AG04449 (cell line): ENCODE measurements at regions not wholly inside any gene's neighbourhood (a gene's known extent, or its start where the extent isn't known, plus 50 kb on each side); places are given as distances from the start of the nearest gene placed in this dataset.

ENCODE experiments used
- CTCF ChIA-PET: fragments of 350-600 bp; formaldehyde crosslinking; extraction: SDS; loops from one replicate; lab custom pipeline; 2021; ENCODE audit warnings: antibody characterized with exemption; lab: Yijun Ruan, JAX
- POLR2A ChIA-PET: fragments of 400-600, 350-600 bp; formaldehyde crosslinking; extraction: SDS; loops from one replicate; lab custom pipeline; 2020; ENCODE audit warnings: antibody characterized with exemption, inconsistent platforms; lab: Yijun Ruan, JAX
- DNase-seq: peaks from one replicate; pipeline ENCODE4 v3.0.0-alpha.2; 2010; ENCODE audit warnings: low read depth, low spot score
- H3K4me3 ChIP-seq: 2 replicates; pipeline ENCODE4 v1.5.1; 2011; ENCODE audit warnings: low read depth, mild to moderate bottlenecking, control low read depth, low read length
- TF ChIP-seq, protein P1 (sequence below): IDR thresholded peaks from one replicate; pipeline ENCODE4 v1.5.1; 2011; ENCODE audit warnings: mild to moderate bottlenecking, moderate library complexity, low read length, control low read depth, inconsistent platforms; ENCODE audit not compliant: insufficient read depth; ENCODE audit errors: missing control alignments

DNA sequence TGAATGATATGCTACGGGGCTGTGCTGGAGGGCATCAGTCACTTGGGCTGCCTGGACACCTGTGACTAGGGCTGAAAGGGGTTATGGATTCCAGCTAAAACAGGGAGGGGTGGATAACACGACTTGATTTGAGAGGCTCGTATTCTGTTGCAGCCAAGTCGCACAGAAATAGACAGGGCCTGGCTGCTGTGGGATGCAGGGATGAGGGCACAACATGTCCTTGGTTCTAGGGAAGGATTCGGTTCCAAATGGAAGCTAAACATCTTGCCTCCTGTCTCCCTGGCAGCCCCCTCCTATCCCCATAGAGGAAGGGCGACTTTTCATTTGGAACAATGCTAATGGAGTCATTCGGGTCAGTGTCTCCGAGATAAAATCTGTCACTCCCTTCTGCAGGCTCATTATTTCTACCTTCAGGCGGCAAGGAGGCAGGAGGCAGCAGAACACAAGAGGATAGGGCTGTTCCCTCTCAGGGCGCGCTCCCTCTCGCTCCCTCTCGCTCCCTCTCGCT, 433.8 kb upstream of the RBMS3 start:
- POLR2A ChIA-PET: no interaction called here
- TF ChIP-seq, protein P1, sequence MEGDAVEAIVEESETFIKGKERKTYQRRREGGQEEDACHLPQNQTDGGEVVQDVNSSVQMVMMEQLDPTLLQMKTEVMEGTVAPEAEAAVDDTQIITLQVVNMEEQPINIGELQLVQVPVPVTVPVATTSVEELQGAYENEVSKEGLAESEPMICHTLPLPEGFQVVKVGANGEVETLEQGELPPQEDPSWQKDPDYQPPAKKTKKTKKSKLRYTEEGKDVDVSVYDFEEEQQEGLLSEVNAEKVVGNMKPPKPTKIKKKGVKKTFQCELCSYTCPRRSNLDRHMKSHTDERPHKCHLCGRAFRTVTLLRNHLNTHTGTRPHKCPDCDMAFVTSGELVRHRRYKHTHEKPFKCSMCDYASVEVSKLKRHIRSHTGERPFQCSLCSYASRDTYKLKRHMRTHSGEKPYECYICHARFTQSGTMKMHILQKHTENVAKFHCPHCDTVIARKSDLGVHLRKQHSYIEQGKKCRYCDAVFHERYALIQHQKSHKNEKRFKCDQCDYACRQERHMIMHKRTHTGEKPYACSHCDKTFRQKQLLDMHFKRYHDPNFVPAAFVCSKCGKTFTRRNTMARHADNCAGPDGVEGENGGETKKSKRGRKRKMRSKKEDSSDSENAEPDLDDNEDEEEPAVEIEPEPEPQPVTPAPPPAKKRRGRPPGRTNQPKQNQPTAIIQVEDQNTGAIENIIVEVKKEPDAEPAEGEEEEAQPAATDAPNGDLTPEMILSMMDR: no peak
- no peak for DNase-seq
- no peak overlapping the region for H3K4me3 ChIP-seq
- CTCF ChIA-PET: no interaction called here

DNA sequence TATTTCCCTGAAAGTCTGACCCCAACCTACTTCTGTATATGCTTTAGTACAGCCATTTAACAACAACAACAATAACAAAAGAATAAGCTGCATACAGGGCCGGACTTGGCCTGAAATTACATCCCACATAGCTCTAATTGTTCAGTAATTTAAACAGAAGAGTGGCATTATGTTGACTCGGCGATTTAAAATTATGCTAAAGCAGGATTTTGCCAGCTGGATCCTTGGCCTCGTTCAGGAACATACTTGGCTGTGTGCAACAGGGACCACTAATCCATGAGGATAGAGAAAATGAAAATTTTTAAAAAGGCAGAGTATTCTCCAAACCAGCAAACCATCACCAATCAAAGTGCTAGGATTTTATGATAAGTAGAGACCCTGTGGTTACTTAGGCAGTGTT, 433.1 kb upstream of the RBMS3 start:
- TF ChIP-seq, protein P1: no peak
- ChIA-PET POLR2A (no interaction called here), CTCF (no interaction called here)
- no peak for DNase-seq
- no peak overlapping the region for H3K4me3 ChIP-seq

DNA sequence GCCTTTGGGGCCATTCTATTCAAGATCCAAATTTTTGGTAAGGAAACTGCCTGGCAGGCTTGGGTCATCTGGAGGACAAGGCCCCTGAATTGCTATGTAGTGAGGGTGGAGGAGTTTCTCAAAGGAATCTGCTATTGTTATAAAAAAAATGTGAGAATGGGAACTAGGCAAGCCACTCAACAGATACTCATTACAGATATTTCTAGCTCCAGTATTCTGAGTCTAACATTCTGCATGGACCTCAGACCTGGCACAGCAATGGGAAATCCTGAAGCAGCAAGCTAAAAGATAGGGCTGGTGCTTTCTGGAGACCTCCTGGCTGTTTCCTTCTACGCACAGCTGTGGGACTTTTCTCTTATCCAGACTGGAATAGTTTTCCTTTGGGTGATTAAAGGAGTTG, 430.7 kb upstream of the RBMS3 start:
- no peak overlapping the region for H3K4me3 ChIP-seq
- TF ChIP-seq, protein P1: no peak
- POLR2A ChIA-PET: no interaction called here
- no peak for DNase-seq
- CTCF ChIA-PET: interaction anchor here (1.1 kb wide), 1 partner anchor 9 kb away, joined by 3 read pairs; no protein-coding TSS in a partner anchor

DNA sequence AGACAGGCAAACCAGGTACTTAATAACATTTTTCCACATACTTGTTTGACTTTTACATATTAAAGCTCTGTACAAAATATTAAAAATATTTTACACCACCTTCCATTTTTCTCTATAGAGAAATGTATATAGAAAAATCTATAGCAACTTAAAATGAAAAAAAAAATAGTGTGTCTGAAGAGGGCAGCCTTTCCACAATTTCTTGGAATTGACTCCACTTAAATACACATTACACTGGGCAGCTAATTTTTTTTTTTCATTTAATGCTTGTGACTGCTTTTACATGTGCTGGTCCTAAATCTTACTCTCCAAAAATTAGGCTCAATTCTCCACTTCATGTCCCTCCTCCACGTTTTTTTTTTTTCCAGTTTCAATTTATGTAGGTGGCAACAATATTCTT, 427.0 kb upstream of the RBMS3 start:
- TF ChIP-seq, protein P1: peak; percentile 3
- CTCF ChIA-PET: interaction anchor here (1.0 to 1.6 kb wide), 2 partner anchors 300 to 1124 kb away, joined by 3 read pairs; no protein-coding TSS in a partner anchor
- H3K4me3 ChIP-seq: no peak overlapping the region
- POLR2A ChIA-PET: no interaction called here
- no peak for DNase-seq

DNA sequence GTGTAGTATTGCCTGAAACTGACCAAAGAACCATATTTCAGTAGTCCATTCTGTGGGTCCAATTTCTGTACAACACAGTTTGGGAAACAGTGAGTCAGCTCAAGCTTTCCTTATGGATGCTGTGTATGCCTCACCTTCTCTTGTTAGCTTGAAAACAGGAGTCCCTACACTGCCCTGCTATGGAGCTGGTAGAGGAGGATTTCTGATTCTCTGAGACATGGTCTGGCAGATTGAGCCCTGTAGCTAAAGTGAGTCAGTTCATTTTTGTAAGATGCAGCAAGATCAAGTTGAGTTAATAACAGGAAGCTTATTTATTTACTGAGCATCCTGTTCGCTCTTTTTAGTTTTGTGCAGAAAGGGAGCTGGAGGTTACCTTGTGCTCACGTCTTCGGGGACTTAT, 424.1 kb upstream of the RBMS3 start:
- ChIA-PET CTCF (interaction anchor here (0.9 kb wide), 1 partner anchor 909 kb away, joined by 3 read pairs; no protein-coding TSS in a partner anchor), POLR2A (no interaction called here)
- TF ChIP-seq, protein P1: no peak
- no peak overlapping the region for H3K4me3 ChIP-seq
- DNase-seq: no peak

DNA sequence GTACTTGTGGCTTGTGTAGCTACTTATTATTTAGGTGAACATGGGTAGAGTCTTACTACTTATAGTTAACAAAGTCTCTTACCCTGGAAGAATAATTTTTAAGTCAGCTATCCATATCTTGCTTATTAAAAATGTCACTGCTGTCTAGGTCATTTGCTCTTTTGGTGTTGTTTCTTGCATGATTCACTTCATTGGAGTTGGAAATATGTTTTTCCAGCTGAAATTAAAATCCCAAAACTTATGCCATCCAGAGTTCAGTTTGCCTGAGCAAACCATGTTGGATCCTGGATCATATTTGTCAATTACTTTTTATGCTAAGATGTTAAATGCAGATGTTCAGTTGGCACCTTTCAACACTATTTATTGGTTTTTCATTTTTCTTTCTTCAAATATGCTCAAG, 421.0 kb upstream of the RBMS3 start:
- CTCF ChIA-PET: interaction anchor here (1.3 kb wide), 1 partner anchor 9 kb away, joined by 3 read pairs; no protein-coding TSS in a partner anchor
- DNase-seq: no peak
- POLR2A ChIA-PET: no interaction called here
- TF ChIP-seq, protein P1: no peak
- H3K4me3 ChIP-seq: no peak overlapping the region
